BE2C (cell line): ENCODE measurements at regions not wholly inside any gene's neighbourhood (a gene's known extent, or its start where the extent isn't known, plus 50 kb on each side); places are given as distances from the start of the nearest gene placed in this dataset.

Source experiments
- DNase-seq: peaks from one replicate; pipeline ENCODE4 v3.0.0-alpha.2; 2020
- H3K27me3 ChIP-seq: fragments of 250-450 bp; sonication (Bioruptor Pico); 2 replicates; pipeline ENCODE4 v1.5.1; 2020; ENCODE audit warnings: mild to moderate bottlenecking
- H3K36me3 ChIP-seq: fragments of 250-450 bp; sonication (Bioruptor Pico); 2 replicates; pipeline ENCODE4 v1.5.1; 2020; ENCODE audit warnings: mild to moderate bottlenecking
- H3K4me1 ChIP-seq: fragments of 250-450 bp; sonication (Bioruptor Pico); 2 replicates; pipeline ENCODE4 v1.5.1; 2020
- H3K4me3 ChIP-seq: 2 replicates; pipeline ENCODE4 v1.5.1; 2011; ENCODE audit warnings: low read depth, low read length
- H3K9me3 ChIP-seq: fragments of 250-450 bp; sonication (Bioruptor Pico); 2 replicates; pipeline ENCODE4 v1.5.1; 2020
- TF ChIP-seq, protein P1 (sequence below): IDR thresholded peaks from 2 replicates; pipeline ENCODE4 v1.5.1; 2012; ENCODE audit warnings: mild to moderate bottlenecking, low read depth, low read length

DNA sequence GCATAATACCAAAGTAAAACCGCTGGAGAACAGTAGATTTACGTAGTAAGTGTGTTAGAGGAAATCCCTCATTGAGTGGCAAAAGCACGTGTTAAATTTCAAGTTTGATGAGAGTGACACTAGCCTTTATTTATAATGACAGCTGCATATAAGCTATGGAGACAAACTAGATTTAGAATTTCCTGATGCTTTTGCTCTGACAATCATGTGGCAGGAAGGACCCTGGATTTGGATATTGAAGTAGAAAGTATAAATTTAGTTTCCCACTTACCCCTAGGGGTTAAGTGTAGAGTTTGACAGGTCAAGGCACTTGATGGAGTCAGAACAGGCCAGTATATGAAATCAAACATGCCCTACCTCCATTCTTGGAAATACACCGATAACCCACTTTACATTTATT lies 983.1 kb downstream of the FLRT2 start:
- Histone ChIP-seq H3K4me1 (no peaks in the 10 kb centered on the region; the same call in 1 of the 2 replicates), H3K9me3 (no peaks in the 10 kb centered on the region), H3K36me3 (no peaks in the 10 kb centered on the region), H3K4me3 (no peak overlapping the region), H3K27me3 (no peaks in the 10 kb centered on the region)
- DNase-seq: no peak
- TF ChIP-seq, protein P1, sequence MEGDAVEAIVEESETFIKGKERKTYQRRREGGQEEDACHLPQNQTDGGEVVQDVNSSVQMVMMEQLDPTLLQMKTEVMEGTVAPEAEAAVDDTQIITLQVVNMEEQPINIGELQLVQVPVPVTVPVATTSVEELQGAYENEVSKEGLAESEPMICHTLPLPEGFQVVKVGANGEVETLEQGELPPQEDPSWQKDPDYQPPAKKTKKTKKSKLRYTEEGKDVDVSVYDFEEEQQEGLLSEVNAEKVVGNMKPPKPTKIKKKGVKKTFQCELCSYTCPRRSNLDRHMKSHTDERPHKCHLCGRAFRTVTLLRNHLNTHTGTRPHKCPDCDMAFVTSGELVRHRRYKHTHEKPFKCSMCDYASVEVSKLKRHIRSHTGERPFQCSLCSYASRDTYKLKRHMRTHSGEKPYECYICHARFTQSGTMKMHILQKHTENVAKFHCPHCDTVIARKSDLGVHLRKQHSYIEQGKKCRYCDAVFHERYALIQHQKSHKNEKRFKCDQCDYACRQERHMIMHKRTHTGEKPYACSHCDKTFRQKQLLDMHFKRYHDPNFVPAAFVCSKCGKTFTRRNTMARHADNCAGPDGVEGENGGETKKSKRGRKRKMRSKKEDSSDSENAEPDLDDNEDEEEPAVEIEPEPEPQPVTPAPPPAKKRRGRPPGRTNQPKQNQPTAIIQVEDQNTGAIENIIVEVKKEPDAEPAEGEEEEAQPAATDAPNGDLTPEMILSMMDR: no peak

DNA sequence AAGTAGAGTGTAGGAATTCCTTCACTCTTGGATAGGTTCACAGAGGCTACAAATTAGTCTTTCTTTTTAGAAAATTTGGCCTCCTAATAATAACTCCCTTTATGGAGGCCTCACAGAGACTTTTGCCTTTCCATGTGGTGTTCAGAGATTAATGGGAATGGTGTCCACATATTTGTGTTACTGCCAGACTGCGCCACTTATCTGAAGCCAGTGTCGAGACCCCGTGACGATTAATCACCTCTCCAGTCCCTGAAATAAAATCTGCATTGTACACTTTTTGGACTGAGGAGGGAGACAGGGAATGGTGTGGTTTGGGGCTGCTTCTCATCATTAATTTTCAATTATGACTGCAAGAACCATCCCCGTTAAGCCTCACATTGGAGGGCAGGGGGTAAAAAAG lies 980.5 kb downstream of the FLRT2 start:
- no peak for DNase-seq
- TF ChIP-seq, protein P1: no peak
- no peaks in the 10 kb centered on the region for H3K36me3 ChIP-seq
- no peak overlapping the region for H3K4me3 ChIP-seq
- H3K27me3 ChIP-seq: no peaks in the 10 kb centered on the region
- H3K4me1 ChIP-seq: no peaks in the 10 kb centered on the region
- H3K9me3 ChIP-seq: no peaks in the 10 kb centered on the region

DNA sequence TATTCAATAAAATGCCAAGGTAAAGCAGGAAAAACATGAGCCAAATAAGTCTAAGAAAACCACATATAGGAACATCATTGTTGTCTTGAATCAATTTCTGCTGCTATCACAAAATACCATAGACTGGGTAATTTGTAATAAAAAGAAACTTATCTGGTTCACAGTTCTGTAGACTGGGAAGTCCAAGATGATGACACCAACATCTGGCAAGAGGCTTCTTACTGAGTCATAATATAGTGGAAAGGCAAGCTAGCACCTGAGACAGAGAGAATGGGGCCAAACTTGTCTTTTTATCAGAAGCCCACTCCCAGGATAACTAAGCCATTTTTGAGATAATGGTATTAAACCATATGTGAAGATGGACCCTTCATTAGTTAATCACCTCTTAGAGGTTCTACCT lies 975.9 kb downstream of the FLRT2 start:
- no peak overlapping the region for H3K4me3 ChIP-seq
- no peak for DNase-seq
- H3K27me3 ChIP-seq: no peaks in the 10 kb centered on the region
- no peaks in the 10 kb centered on the region for H3K36me3 ChIP-seq
- H3K9me3 ChIP-seq: no peaks in the 10 kb centered on the region
- TF ChIP-seq, protein P1: no peak
- H3K4me1 ChIP-seq: no peaks in the 10 kb centered on the region

DNA sequence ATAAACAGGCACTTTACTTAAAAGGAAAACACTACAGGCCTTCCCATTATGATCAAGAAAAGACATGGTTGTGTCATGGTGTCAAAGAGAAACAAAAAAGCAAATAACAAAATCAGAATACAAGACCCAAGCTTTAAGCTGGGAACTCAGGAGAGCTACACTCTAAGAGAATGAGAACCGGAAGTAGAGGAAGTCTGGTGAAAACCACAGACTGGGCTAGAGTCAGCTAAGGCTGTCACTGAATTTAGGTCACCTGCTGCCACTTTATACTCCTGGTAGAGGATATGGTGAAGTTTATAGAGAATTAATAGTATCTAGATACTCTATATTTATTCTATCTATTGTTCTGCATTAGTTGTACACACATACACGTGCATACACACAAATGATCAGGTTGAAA lies 971.7 kb downstream of the FLRT2 start:
- no peaks in the 10 kb centered on the region for H3K4me1 ChIP-seq
- no peaks in the 10 kb centered on the region for H3K27me3 ChIP-seq
- no peaks in the 10 kb centered on the region for H3K9me3 ChIP-seq
- no peaks in the 10 kb centered on the region for H3K36me3 ChIP-seq
- TF ChIP-seq, protein P1: no peak
- no peak overlapping the region for H3K4me3 ChIP-seq
- DNase-seq: no peak

DNA sequence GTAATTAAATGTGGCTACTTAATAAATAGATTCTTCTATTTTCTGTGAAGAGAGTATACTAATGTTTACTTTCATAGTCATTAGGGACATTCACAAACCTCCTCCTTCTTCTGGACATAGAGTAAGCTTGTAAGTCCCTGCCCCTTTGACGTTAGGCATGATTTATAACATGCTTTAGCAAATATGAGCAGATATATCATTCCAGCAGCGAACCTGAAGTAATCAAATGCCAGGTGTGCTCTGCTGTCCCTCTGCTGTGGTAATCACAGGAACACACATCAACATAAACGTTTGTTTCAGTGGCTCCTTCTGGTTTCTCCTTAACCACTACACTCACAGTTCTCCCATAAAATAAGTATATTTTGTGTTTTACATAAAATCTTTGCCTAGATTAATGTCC lies 961.8 kb downstream of the FLRT2 start:
- no peaks in the 10 kb centered on the region for H3K27me3 ChIP-seq
- TF ChIP-seq, protein P1: no peak
- no peak overlapping the region for H3K4me3 ChIP-seq
- no peaks in the 10 kb centered on the region for H3K36me3 ChIP-seq
- H3K4me1 ChIP-seq: no peaks in the 10 kb centered on the region
- no peak for DNase-seq
- H3K9me3 ChIP-seq: no peaks in the 10 kb centered on the region

DNA sequence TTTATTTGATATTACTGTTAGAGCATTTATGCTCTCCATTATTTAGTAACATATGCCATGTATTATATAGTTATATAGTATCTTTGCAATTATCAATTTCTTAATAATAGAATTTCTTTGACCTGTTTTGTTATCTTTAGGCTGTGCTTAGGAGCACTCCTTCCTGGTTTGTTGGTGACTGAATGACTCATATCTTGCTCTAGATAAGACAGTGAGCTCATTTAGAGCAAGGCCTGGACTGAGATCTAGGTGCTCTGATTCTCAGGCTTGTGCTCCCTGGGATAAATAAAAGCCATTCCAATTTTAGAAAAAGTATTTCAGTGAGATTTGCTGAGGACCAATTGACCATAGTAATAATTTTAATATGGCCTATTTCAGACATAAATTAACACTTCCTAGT lies 951.2 kb downstream of the FLRT2 start:
- Histone ChIP-seq H3K27me3 (no peaks in the 10 kb centered on the region), H3K9me3 (no peaks in the 10 kb centered on the region), H3K4me3 (no peak overlapping the region), H3K4me1 (peaks cover 2% of the 10 kb centered on the region; the same call in 1 of the 2 replicates), H3K36me3 (no peaks in the 10 kb centered on the region)
- DNase-seq: peak; percentile 43
- TF ChIP-seq, protein P1: no peak
